MCF 10A (cell line): ENCODE measurements at regions not wholly inside any gene's neighbourhood (a gene's known extent, or its start where the extent isn't known, plus 50 kb on each side); places are given as distances from the start of the nearest gene placed in this dataset.

Experiments
- BruUV-seq: library from RNA; stranded (reverse); fragments of 400-500 nt; replicated peaks from 2 replicates; lab custom pipeline; 2021; lab: Mats Ljungman, UMichigan
- CTCF ChIA-PET: fragments of 300-600 bp; sonication (Branson Sonifier 250); formaldehyde crosslinking; extraction: SDS; loops from one replicate; lab custom pipeline; 2021; ENCODE audit warnings: antibody characterized with exemption, inconsistent platforms; lab: Yijun Ruan, JAX
- POLR2A ChIA-PET: fragments of 300-600, 350-650 bp; sonication (Branson Sonifier 250); formaldehyde crosslinking; extraction: SDS; loops from one replicate; lab custom pipeline; 2020; ENCODE audit warnings: antibody characterized with exemption, inconsistent platforms; lab: Yijun Ruan, JAX
- DNase-seq: peaks from one replicate; pipeline ENCODE4 v3.0.0-alpha.2; 2018; ENCODE audit not compliant: unreplicated experiment
- H3K27ac Mint-ChIP-seq: one replicate; pipeline ENCODE4 v1.8.0; 2022; ENCODE audit warnings: mild to moderate bottlenecking, low read depth, mixed read lengths; ENCODE audit not compliant: unreplicated experiment
- H3K27me3 Mint-ChIP-seq: one replicate; pipeline ENCODE4 v1.8.0; 2022; ENCODE audit warnings: mixed read lengths; ENCODE audit not compliant: insufficient read depth, unreplicated experiment
- H3K36me3 Mint-ChIP-seq: one replicate; pipeline ENCODE4 v1.8.0; 2022; ENCODE audit warnings: mild to moderate bottlenecking, moderate library complexity, mixed read lengths; ENCODE audit not compliant: insufficient read depth, unreplicated experiment
- H3K4me1 Mint-ChIP-seq: one replicate; pipeline ENCODE4 v1.8.0; 2022; ENCODE audit warnings: mixed read lengths; ENCODE audit not compliant: insufficient read depth, unreplicated experiment
- H3K4me3 Mint-ChIP-seq: one replicate; pipeline ENCODE4 v1.8.0; 2022; ENCODE audit warnings: mild to moderate bottlenecking, moderate library complexity, mixed read lengths; ENCODE audit not compliant: unreplicated experiment
- H3K9me3 Mint-ChIP-seq: one replicate; pipeline ENCODE4 v1.8.0; 2022; ENCODE audit warnings: mixed read lengths; ENCODE audit not compliant: unreplicated experiment
- intact Hi-C: fragments of 100-400 bp; cut with micrococcal nuclease; formaldehyde crosslinking; loops from 2 replicates; pipeline ENCODE4 v1.14.1; 2022
- TF ChIP-seq, protein P1 (sequence below): fragments of 200-600 bp; IDR thresholded peaks from one replicate; pipeline ENCODE4 v1.8.0; 2022; ENCODE audit warnings: antibody characterized with exemption, mild to moderate bottlenecking; ENCODE audit not compliant: unreplicated experiment

DNA sequence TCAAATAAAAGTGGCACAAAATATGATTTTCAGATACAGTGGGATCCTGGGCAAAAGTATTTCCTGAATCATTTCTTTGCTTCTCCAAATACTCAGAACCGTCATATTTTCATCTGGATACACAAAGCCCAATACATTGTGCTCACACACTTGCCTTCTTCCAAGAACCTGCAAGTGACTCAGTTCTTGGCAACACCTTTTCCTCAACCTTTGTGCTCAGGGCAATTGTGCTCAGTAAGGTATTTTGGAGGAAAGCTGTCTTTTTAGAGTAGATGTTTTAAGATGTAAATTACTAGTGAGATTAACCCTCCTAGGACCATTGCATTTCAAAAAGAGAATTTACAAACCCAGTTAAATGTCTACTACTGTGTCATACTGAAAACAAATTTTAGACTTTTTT, 233.5 kb downstream of the EFNB2 start:
- intact Hi-C loops = no loop called here
- DNase-seq = peak; percentile 73
- Mint-ChIP-seq H3K4me3 (no peak overlapping the region), H3K9me3 (peaks cover 15% of the 10 kb centered on the region), H3K36me3 (no peaks in the 10 kb centered on the region), H3K4me1 (no peaks in the 10 kb centered on the region), H3K27ac (no peak overlapping the region), H3K27me3 (no peaks in the 10 kb centered on the region)
- no TSS peak for BruUV-seq
- TF ChIP-seq, protein P1, sequence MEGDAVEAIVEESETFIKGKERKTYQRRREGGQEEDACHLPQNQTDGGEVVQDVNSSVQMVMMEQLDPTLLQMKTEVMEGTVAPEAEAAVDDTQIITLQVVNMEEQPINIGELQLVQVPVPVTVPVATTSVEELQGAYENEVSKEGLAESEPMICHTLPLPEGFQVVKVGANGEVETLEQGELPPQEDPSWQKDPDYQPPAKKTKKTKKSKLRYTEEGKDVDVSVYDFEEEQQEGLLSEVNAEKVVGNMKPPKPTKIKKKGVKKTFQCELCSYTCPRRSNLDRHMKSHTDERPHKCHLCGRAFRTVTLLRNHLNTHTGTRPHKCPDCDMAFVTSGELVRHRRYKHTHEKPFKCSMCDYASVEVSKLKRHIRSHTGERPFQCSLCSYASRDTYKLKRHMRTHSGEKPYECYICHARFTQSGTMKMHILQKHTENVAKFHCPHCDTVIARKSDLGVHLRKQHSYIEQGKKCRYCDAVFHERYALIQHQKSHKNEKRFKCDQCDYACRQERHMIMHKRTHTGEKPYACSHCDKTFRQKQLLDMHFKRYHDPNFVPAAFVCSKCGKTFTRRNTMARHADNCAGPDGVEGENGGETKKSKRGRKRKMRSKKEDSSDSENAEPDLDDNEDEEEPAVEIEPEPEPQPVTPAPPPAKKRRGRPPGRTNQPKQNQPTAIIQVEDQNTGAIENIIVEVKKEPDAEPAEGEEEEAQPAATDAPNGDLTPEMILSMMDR = no peak
- POLR2A ChIA-PET = interaction anchor here (1.6 kb wide), 1 partner anchor 10 kb away, joined by 4 read pairs; no protein-coding TSS in a partner anchor
- CTCF ChIA-PET = interaction anchor here (0.6 kb wide), 1 partner anchor 980 kb away, joined by 3 read pairs; no protein-coding TSS in a partner anchor

DNA sequence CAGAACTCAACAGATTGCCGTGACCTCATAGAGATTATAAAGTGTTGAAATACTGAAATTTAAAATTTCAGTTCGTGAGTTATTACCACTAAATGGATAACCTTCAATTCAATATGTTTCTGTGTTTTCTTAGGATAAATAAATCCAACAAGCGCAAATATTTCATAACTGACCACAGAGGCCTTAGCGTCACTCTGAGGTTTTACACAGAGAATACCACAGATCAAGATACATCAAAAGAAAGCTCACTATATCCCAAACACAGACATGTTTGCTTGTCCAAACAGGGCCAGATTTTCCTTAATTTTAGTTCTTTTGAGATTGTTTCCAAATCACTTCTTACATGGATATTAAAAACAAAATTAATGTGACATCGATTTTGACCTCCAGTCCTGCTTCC, 235.8 kb downstream of the EFNB2 start:
- Mint-ChIP-seq H3K9me3 (peaks cover 13% of the 10 kb centered on the region), H3K27me3 (no peaks in the 10 kb centered on the region), H3K4me3 (no peak overlapping the region), H3K4me1 (no peaks in the 10 kb centered on the region), H3K36me3 (no peaks in the 10 kb centered on the region), H3K27ac (no peak overlapping the region)
- no TSS peak for BruUV-seq
- ChIA-PET POLR2A (no interaction called here), CTCF (no interaction called here)
- DNase-seq = no peak
- TF ChIP-seq, protein P1 = no peak
- intact Hi-C loops = no loop called here

DNA sequence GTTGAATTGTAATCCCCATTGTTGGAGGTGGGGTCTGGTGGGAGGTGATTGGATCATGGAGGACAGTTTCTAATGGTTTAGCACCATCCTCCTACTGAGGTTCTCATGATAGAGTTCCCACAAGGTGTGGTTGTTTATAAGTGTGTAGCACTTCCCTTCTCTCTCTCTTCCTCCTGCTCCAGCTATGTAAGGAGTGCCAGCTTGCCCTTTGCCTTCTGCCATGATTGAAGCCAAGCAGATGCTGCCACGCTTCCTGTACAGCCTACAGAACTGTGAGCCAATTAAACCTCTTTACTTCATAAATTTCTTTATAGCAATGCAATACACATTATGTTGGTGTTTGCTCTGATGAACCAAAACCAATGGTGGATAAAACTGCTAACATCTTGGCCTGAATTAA, 238.2 kb downstream of the EFNB2 start:
- CTCF ChIA-PET = no interaction called here
- H3K27ac Mint-ChIP-seq = no peak overlapping the region
- BruUV-seq = no TSS peak
- intact Hi-C loops = no loop called here
- no peaks in the 10 kb centered on the region for H3K27me3 Mint-ChIP-seq
- POLR2A ChIA-PET = no interaction called here
- H3K9me3 Mint-ChIP-seq = peaks cover 7% of the 10 kb centered on the region
- H3K4me3 Mint-ChIP-seq = no peak overlapping the region
- no peak for DNase-seq
- TF ChIP-seq, protein P1 = no peak
- H3K36me3 Mint-ChIP-seq = no peaks in the 10 kb centered on the region
- H3K4me1 Mint-ChIP-seq = no peaks in the 10 kb centered on the region

DNA sequence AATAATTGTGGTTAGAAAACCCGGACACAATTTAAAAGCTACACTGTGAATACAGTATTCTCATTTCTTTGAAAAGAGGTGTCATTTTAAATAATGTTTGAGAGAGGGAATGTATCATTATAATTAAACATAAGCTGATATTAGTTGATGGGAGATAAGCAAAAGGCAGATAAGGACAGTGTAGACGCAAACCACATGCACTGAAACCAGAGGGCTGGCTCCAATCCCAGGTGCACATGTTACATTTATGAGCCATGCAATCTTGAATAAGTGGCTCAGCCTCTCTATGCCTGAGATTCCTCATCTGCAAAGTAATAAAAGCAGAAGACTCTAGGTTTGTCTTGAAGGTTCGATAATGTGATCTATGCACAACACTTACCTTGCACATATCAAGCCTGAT, 238.7 kb downstream of the EFNB2 start:
- CTCF ChIA-PET = no interaction called here
- no peaks in the 10 kb centered on the region for H3K4me1 Mint-ChIP-seq
- DNase-seq = no peak
- H3K9me3 Mint-ChIP-seq = peaks cover 7% of the 10 kb centered on the region
- TF ChIP-seq, protein P1 = no peak
- no peaks in the 10 kb centered on the region for H3K27me3 Mint-ChIP-seq
- no peak overlapping the region for H3K4me3 Mint-ChIP-seq
- intact Hi-C loops = no loop called here
- POLR2A ChIA-PET = no interaction called here
- H3K27ac Mint-ChIP-seq = no peak overlapping the region
- no TSS peak for BruUV-seq
- H3K36me3 Mint-ChIP-seq = no peaks in the 10 kb centered on the region
